OCI-LY7 (cell line): ENCODE measurements at regions not wholly inside any gene's neighbourhood (a gene's known extent, or its start where the extent isn't known, plus 50 kb on each side); places are given as distances from the start of the nearest gene placed in this dataset.

ENCODE experiments used
- BruUV-seq: library from RNA; stranded (reverse); fragments of 400-500 nt; replicated peaks from 2 replicates; lab custom pipeline; 2021; lab: Mats Ljungman, UMichigan
- CTCF ChIA-PET: fragments of 300-600 bp; sonication (Branson Sonifier 250); formaldehyde crosslinking; loops from one replicate; lab custom pipeline; 2022; ENCODE audit warnings: antibody characterized with exemption; ENCODE audit not compliant: unreplicated experiment; lab: Charles Lee
- POLR2A ChIA-PET: fragments of 300-600 bp; sonication (Branson Sonifier 250); formaldehyde crosslinking; loops from one replicate; lab custom pipeline; 2022; ENCODE audit warnings: antibody characterized with exemption; lab: Charles Lee
- DNase-seq: peaks from one replicate; pipeline ENCODE4 v3.0.0-alpha.2; 2015; ENCODE audit warnings: low spot score
- H2AFZ ChIP-seq: fragments of 200-600 bp; sonication (generic), shearing (Covaris generic); 2 replicates; pipeline ENCODE4 v1.6.1; 2014; ENCODE audit warnings: mild to moderate bottlenecking, antibody characterized with exemption, low read length, moderate library complexity
- H3K27ac ChIP-seq: fragments of 200-600 bp; sonication (generic); 2 replicates; pipeline ENCODE4 v1.5.1; 2014; ENCODE audit warnings: mixed run types, low read depth, mild to moderate bottlenecking, moderate library complexity, low read length, inconsistent platforms; ENCODE audit not compliant: poor library complexity, severe bottlenecking
- H3K36me3 ChIP-seq: fragments of 200-600 bp; sonication (generic); 2 replicates; pipeline ENCODE4 v1.6.1; 2014; ENCODE audit warnings: mild to moderate bottlenecking, antibody characterized with exemption, low read length, moderate library complexity, mixed read lengths; ENCODE audit not compliant: insufficient read depth
- H3K4me1 ChIP-seq: fragments of 200-600 bp; sonication (generic); 2 replicates; pipeline ENCODE4 v1.5.1; 2014; ENCODE audit warnings: mild to moderate bottlenecking, low read length; ENCODE audit not compliant: insufficient read depth, poor library complexity, severe bottlenecking
- H3K4me2 ChIP-seq: fragments of 200-600 bp; sonication (generic); 2 replicates; pipeline ENCODE4 v1.6.1; 2014; ENCODE audit warnings: mild to moderate bottlenecking, low read length
- H3K4me3 ChIP-seq: fragments of 200-600 bp; sonication (generic); 2 replicates; pipeline ENCODE4 v1.5.1; 2014; ENCODE audit warnings: mild to moderate bottlenecking, low read depth, low read length; ENCODE audit not compliant: poor library complexity, severe bottlenecking
- H3K79me2 ChIP-seq: fragments of 200-600 bp; sonication (generic); 2 replicates; pipeline ENCODE4 v1.6.1; 2016; ENCODE audit warnings: low read depth, mild to moderate bottlenecking, low read length, moderate library complexity, mixed read lengths; ENCODE audit not compliant: insufficient read depth
- H3K9me2 ChIP-seq: fragments of 200-600 bp; sonication (generic); 2 replicates; pipeline ENCODE4 v1.6.1; 2016; ENCODE audit warnings: mild to moderate bottlenecking, low read length, mixed read lengths; ENCODE audit not compliant: insufficient read depth
- H3K9me3 ChIP-seq: fragments of 200-600 bp; sonication (generic); 2 replicates; pipeline ENCODE4 v1.6.1; 2014; ENCODE audit warnings: mild to moderate bottlenecking, mixed run types, low read length, mixed read lengths
- H4K20me1 ChIP-seq: fragments of 200-600 bp; sonication (generic); 2 replicates; pipeline ENCODE4 v1.6.1; 2014; ENCODE audit warnings: mild to moderate bottlenecking, antibody characterized with exemption, low read length, moderate library complexity, mixed read lengths; ENCODE audit not compliant: insufficient read depth
- EZH2phosphoT487 ChIP-seq: fragments of 200-600 bp; sonication (generic); IDR thresholded peaks from 2 replicates; pipeline ENCODE4 v1.6.1; 2018; ENCODE audit warnings: low read depth, borderline replicate concordance, mild to moderate bottlenecking, mixed run types, antibody characterized with exemption, low read length, moderate library complexity, mixed read lengths
- intact Hi-C: fragments of 100-400 bp; cut with micrococcal nuclease; formaldehyde crosslinking; loops from one replicate; pipeline ENCODE4 v1.10.0; 2022; ENCODE audit not compliant: unreplicated experiment
- TF ChIP-seq, protein P1 (sequence below): fragments of 200-600 bp; sonication (generic); conservative IDR thresholded peaks from 2 replicates; pipeline ENCODE4 v1.5.1; 2014; ENCODE audit warnings: mild to moderate bottlenecking, antibody characterized with exemption, low read length, moderate library complexity, mixed read lengths

DNA sequence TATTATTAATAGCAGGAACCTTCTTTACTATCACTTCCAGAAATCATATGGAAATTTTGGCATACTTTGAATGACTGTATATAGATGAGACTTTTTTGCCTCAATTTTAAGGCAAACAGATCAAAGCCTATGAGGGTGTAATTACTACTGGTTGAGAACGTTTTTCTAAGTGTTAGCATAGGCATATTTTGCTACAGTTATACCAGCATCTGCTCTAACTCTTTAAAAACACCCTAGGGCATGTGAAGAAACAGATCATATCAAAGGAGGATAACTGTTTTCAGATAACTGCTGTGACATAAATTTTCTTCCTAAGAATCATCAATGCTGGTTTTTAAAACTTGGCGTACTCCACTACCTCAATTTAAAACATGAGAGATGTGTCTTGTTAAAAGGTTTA lies 1155.3 kb downstream of the FSTL5 start:
- H4K20me1 ChIP-seq: no peaks in the 10 kb centered on the region
- H3K4me1 ChIP-seq: no peaks in the 10 kb centered on the region
- no peaks in the 10 kb centered on the region for H3K79me2 ChIP-seq
- no TSS peak for BruUV-seq
- no peaks in the 10 kb centered on the region for H3K9me3 ChIP-seq
- H3K4me2 ChIP-seq: no peak overlapping the region
- no peak overlapping the region for H2AFZ ChIP-seq
- no peak overlapping the region for H3K27ac ChIP-seq
- TF ChIP-seq, protein P1, sequence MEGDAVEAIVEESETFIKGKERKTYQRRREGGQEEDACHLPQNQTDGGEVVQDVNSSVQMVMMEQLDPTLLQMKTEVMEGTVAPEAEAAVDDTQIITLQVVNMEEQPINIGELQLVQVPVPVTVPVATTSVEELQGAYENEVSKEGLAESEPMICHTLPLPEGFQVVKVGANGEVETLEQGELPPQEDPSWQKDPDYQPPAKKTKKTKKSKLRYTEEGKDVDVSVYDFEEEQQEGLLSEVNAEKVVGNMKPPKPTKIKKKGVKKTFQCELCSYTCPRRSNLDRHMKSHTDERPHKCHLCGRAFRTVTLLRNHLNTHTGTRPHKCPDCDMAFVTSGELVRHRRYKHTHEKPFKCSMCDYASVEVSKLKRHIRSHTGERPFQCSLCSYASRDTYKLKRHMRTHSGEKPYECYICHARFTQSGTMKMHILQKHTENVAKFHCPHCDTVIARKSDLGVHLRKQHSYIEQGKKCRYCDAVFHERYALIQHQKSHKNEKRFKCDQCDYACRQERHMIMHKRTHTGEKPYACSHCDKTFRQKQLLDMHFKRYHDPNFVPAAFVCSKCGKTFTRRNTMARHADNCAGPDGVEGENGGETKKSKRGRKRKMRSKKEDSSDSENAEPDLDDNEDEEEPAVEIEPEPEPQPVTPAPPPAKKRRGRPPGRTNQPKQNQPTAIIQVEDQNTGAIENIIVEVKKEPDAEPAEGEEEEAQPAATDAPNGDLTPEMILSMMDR: no peak
- TF ChIP-seq EZH2phosphoT487: no peak
- no peaks in the 10 kb centered on the region for H3K9me2 ChIP-seq
- no peak overlapping the region for H3K4me3 ChIP-seq
- H3K36me3 ChIP-seq: no peaks in the 10 kb centered on the region
- POLR2A ChIA-PET: no interaction called here
- no peak for DNase-seq
- CTCF ChIA-PET: no interaction called here
- intact Hi-C loops: no loop called here

DNA sequence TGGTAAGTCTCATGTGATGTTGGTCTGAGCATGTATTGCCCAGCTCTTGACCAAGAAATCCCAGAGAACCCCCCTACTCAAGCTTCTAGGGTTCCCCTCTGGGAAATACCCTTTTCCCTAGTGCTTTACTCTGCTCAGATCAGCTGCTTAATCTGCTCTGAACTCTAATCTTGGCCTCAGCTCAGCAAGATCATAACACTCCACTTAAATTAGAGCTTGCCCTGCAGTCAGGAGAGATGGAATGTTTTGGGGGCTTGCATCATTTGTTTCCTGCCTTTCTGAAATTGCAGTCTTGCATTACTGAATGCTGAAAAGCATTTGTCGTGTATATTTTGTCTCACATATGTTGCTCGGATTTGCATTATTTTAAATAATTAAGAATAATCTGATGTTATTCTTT lies 1153.6 kb downstream of the FSTL5 start:
- no peak overlapping the region for H3K4me2 ChIP-seq
- ChIA-PET CTCF (no interaction called here), POLR2A (no interaction called here)
- BruUV-seq: no TSS peak
- H3K9me2 ChIP-seq: no peaks in the 10 kb centered on the region
- H3K4me1 ChIP-seq: no peaks in the 10 kb centered on the region
- intact Hi-C loops: no loop called here
- H3K4me3 ChIP-seq: no peak overlapping the region
- no peaks in the 10 kb centered on the region for H3K79me2 ChIP-seq
- no peaks in the 10 kb centered on the region for H4K20me1 ChIP-seq
- no peak overlapping the region for H3K27ac ChIP-seq
- TF ChIP-seq, protein P1: no peak
- no peak for TF ChIP-seq EZH2phosphoT487
- DNase-seq: no peak
- H2AFZ ChIP-seq: no peak overlapping the region
- no peaks in the 10 kb centered on the region for H3K9me3 ChIP-seq
- no peaks in the 10 kb centered on the region for H3K36me3 ChIP-seq
